A549 (cell line): ENCODE measurements at regions not wholly inside any gene's neighbourhood (a gene's known extent, or its start where the extent isn't known, plus 50 kb on each side); places are given as distances from the start of the nearest gene placed in this dataset.

ENCODE experiments used
- ATAC-seq, 2 experiments: fragments of 200-7000 bp in 1 of 2; fragments of >200 bp in 1 of 2; cut with Nextera tagmentation in 1 of 2; cut with Tn5 transposase in 1 of 2; 3 replicates each; pipeline versions ENCODE4 v1.8.0 to v1.9.1; 2018 to 2020; ENCODE audit warnings: mild to moderate bottlenecking in 1 of 2, moderate library complexity in 1 of 2
- CTCF ChIA-PET: fragments of 300-600 bp; sonication (Branson Sonifier 250); formaldehyde crosslinking; extraction: SDS; loops from one replicate; lab custom pipeline; 2021; ENCODE audit warnings: antibody characterized with exemption, inconsistent platforms; lab: Yijun Ruan, JAX
- POLR2A ChIA-PET: fragments of 350-600 bp; formaldehyde crosslinking; extraction: SDS; loops from one replicate; lab custom pipeline; 2021; ENCODE audit warnings: antibody characterized with exemption, inconsistent platforms; lab: Yijun Ruan, JAX
- DNase-seq, 2 experiments: peaks; one replicate each; pipeline versions ENCODE4 v3.0.0 to v3.0.0-alpha.2; 2011 to 2016; ENCODE audit warnings: low read depth in 1 of 2, low spot score in 1 of 2
- FAIRE-seq: peaks from 2 replicates; lab custom pipeline; 2011; peaks lifted over from hg19 to GRCh38; lab: Jason Lieb, UNC
- H3K27ac ChIP-seq, 2 experiments: fragments of >200 bp; sonication (Bioruptor Twin); formaldehyde crosslinking; 3 replicates each; pipeline ENCODE4 v1.5.1; 2016 to 2017
- H3K4me1 ChIP-seq: fragments of >200 bp; sonication (Bioruptor Twin); formaldehyde crosslinking; 3 replicates; pipeline ENCODE4 v1.6.1; 2016
- H3K4me2 ChIP-seq: fragments of >200 bp; sonication (Bioruptor Twin); formaldehyde crosslinking; 3 replicates; pipeline ENCODE4 v1.6.1; 2016
- H3K4me3 ChIP-seq: fragments of >200 bp; sonication (Bioruptor Twin); formaldehyde crosslinking; 3 replicates; pipeline ENCODE4 v1.5.1; 2016
- H3K9me3 ChIP-seq: fragments of >200 bp; sonication (Bioruptor Twin); formaldehyde crosslinking; 3 replicates; pipeline ENCODE4 v1.6.1; 2016
- ATOH8 ChIP-seq: fragments of 250-450 bp; sonication (Bioruptor Pico); IDR thresholded peaks from 2 replicates; pipeline ENCODE4 v1.5.0; 2020; ENCODE audit warnings: low read depth, mild to moderate bottlenecking, moderate library complexity
- BHLHE40 ChIP-seq: IDR thresholded peaks from 2 replicates; pipeline ENCODE4 v1.6.1; 2012; ENCODE audit warnings: low read depth, low read length, inconsistent platforms
- CBX2 ChIP-seq: fragments of 200-600 bp; sonication (generic); IDR thresholded peaks from 2 replicates; pipeline ENCODE4 v1.6.1; 2016; ENCODE audit warnings: low read depth, mild to moderate bottlenecking, borderline replicate concordance
- CBX8 ChIP-seq: fragments of 200-600 bp; sonication (generic); IDR thresholded peaks from 2 replicates; pipeline ENCODE4 v1.6.1; 2016
- CEBPB ChIP-seq, 2 experiments: fragments of >200 bp in 1 of 2; sonication (Bioruptor Twin) in 1 of 2; formaldehyde crosslinking in 1 of 2; IDR thresholded peaks; 2 replicates each; pipeline ENCODE4 v1.6.1; 2012 to 2016
- CHD2 ChIP-seq: fragments of 150-350 bp; IDR thresholded peaks from 2 replicates; pipeline ENCODE4 v1.6.1; 2014; ENCODE audit warnings: low read length; ENCODE audit not compliant: partially characterized antibody
- CHD4 ChIP-seq: fragments of 200-600 bp; sonication (generic); IDR thresholded peaks from 2 replicates; pipeline ENCODE4 v1.6.1; 2016; ENCODE audit warnings: antibody characterized with exemption, mild to moderate bottlenecking, borderline replicate concordance
- E2F6 ChIP-seq: IDR thresholded peaks from 2 replicates; pipeline ENCODE4 v1.6.1; 2012; ENCODE audit warnings: low read depth, borderline replicate concordance
- EHF ChIP-seq: fragments of 250-450 bp; sonication (Bioruptor Pico); IDR thresholded peaks from 2 replicates; pipeline ENCODE4 v1.5.0; 2020; ENCODE audit warnings: mild to moderate bottlenecking
- EHMT2 ChIP-seq: fragments of 200-600 bp; sonication (generic); IDR thresholded peaks from 2 replicates; pipeline ENCODE4 v1.6.1; 2016; ENCODE audit warnings: antibody characterized with exemption, low read depth, mild to moderate bottlenecking, moderate library complexity
- ELK1 ChIP-seq: fragments of 150-350 bp; IDR thresholded peaks from 2 replicates; pipeline ENCODE4 v1.6.1; 2014; ENCODE audit warnings: low read depth, mild to moderate bottlenecking, low read length
- GATA3 ChIP-seq: IDR thresholded peaks from 2 replicates; pipeline ENCODE4 v1.6.1; 2012; ENCODE audit warnings: borderline replicate concordance
- HDAC2 ChIP-seq: fragments of 200-600 bp; sonication (generic); IDR thresholded peaks from 2 replicates; pipeline ENCODE4 v1.6.1; 2016
- HES2 ChIP-seq: fragments of >200 bp; sonication (Bioruptor Twin); formaldehyde crosslinking; IDR thresholded peaks from 2 replicates; pipeline ENCODE4 v1.6.1; 2016
- HEYL ChIP-seq: fragments of 250-450 bp; sonication (Bioruptor Pico); IDR thresholded peaks from 2 replicates; pipeline ENCODE4 v1.8.0; 2021; ENCODE audit warnings: mild to moderate bottlenecking, moderate library complexity
- HMGXB4 ChIP-seq: fragments of 250-450 bp; sonication (Bioruptor Pico); IDR thresholded peaks from 2 replicates; pipeline ENCODE4 v1.5.0; 2021; ENCODE audit warnings: mild to moderate bottlenecking, moderate library complexity, borderline replicate concordance
- HOXA7 ChIP-seq: fragments of 250-450 bp; sonication (Bioruptor Pico); IDR thresholded peaks from 2 replicates; pipeline ENCODE4 v1.5.0; 2020; ENCODE audit warnings: mild to moderate bottlenecking, moderate library complexity
- HOXB5 ChIP-seq: fragments of 250-450 bp; sonication (Bioruptor Pico); IDR thresholded peaks from 2 replicates; pipeline ENCODE4 v1.5.0; 2020; ENCODE audit warnings: mild to moderate bottlenecking, moderate library complexity
- JUNB ChIP-seq: fragments of >200 bp; sonication (Bioruptor Twin); formaldehyde crosslinking; IDR thresholded peaks from 2 replicates; pipeline ENCODE4 v1.6.1; 2016
- MAFK ChIP-seq: fragments of 450-650 bp; IDR thresholded peaks from 2 replicates; pipeline ENCODE4 v1.6.1; 2014; ENCODE audit not compliant: partially characterized antibody
- MAZ ChIP-seq: fragments of 150-350 bp; IDR thresholded peaks from 2 replicates; pipeline ENCODE4 v1.6.1; 2014; ENCODE audit warnings: antibody characterized with exemption, low read depth, low read length, borderline replicate concordance
- NR3C1 ChIP-seq: fragments of >200 bp; sonication (Bioruptor Twin); formaldehyde crosslinking; IDR thresholded peaks from 3 replicates; pipeline ENCODE4 v1.6.1; 2017
- PBX3 ChIP-seq: IDR thresholded peaks from 2 replicates; pipeline ENCODE4 v1.6.1; 2012
- POLR2A ChIP-seq: IDR thresholded peaks from 2 replicates; pipeline ENCODE4 v1.6.1; 2012; ENCODE audit warnings: mild to moderate bottlenecking, low read length
- RARB ChIP-seq: fragments of 250-450 bp; sonication (Bioruptor Pico); IDR thresholded peaks from 2 replicates; pipeline ENCODE4 v1.8.0; 2021; ENCODE audit warnings: mild to moderate bottlenecking, moderate library complexity
- REST ChIP-seq: fragments of 200-600 bp; sonication (generic); IDR thresholded peaks from 2 replicates; pipeline ENCODE4 v1.6.1; 2016; ENCODE audit warnings: antibody characterized with exemption, mild to moderate bottlenecking, moderate library complexity
- ZFP36 ChIP-seq: fragments of 450-650 bp; IDR thresholded peaks from 2 replicates; pipeline ENCODE4 v1.6.1; 2014; ENCODE audit warnings: borderline replicate concordance; ENCODE audit not compliant: partially characterized antibody
- ZNF302 ChIP-seq: fragments of 250-450 bp; sonication (Bioruptor Pico); IDR thresholded peaks from 2 replicates; pipeline ENCODE4 v1.9.0; 2021; ENCODE audit warnings: inconsistent platforms, mild to moderate bottlenecking, moderate library complexity
- ZSCAN20 ChIP-seq: fragments of 250-450 bp; sonication (Bioruptor Pico); IDR thresholded peaks from 2 replicates; pipeline ENCODE4 v1.8.0; 2022; ENCODE audit warnings: mild to moderate bottlenecking, moderate library complexity
- WGBS: methylation state at CpG from one replicate; pipeline ENCODE4 v1.1.6; 2017; ENCODE audit errors: missing lambda C conversion rate; 5-methylcytosine and 5-hydroxymethylcytosine counted together

- Histone ChIP-seq H3K4me2 (no peak overlapping the region), H3K27ac (no peak overlapping the region), H3K9me3 (no peaks in the 10 kb centered on the region), H3K4me3 (no peak overlapping the region), H3K4me1 (no peaks in the 10 kb centered on the region)
- no peak for FAIRE-seq
- ChIA-PET POLR2A (no interaction called here), CTCF (no interaction called here)
- DNase-seq, result no peak
- ATAC-seq, result no peak
- TF ChIP-seq POLR2A (no peak), REST (no peak), HES2 (no peak), CBX2 (no peak), ZSCAN20 (CRISPR knock-in tag) (no peak), JUNB (no peak), RARB (no peak), PBX3 (no peak), HOXA7 (CRISPR knock-in tag) (no peak), HDAC2 (no peak), MAZ (no peak)
These were observed 319.1 kb downstream of the TFAP2B start for GRCh38 chr6:51137777-51138176.

- Histone ChIP-seq H3K4me3 (no peak overlapping the region), H3K4me1 (no peaks in the 10 kb centered on the region), H3K9me3 (no peaks in the 10 kb centered on the region), H3K4me2 (no peak overlapping the region), H3K27ac (no peak overlapping the region)
- ChIA-PET POLR2A (no interaction called here), CTCF (no interaction called here)
- no peak for TF ChIP-seq ZFP36
- no peak for TF ChIP-seq BHLHE40
- TF ChIP-seq CBX8, result no peak
- TF ChIP-seq RARB, result no peak
- no peak for TF ChIP-seq EHF (CRISPR knock-in tag)
- TF ChIP-seq ZNF302 (CRISPR knock-in tag), result no peak
- TF ChIP-seq CHD2, result no peak
- DNase-seq (no peak), ATAC-seq (no peak), FAIRE-seq (no peak)
- 16% methylated on average over 3 of the region's 3 CpGs for WGBS
These were observed 321.3 kb downstream of the TFAP2B start for GRCh38 chr6:51139950-51140385.

GRCh38 chr6:51141080-51141479 lies 322.4 kb downstream of the TFAP2B start:
- WGBS, result 18% methylated on average over 2 of the region's 2 CpGs
- Histone ChIP-seq H3K4me2 (no peak overlapping the region), H3K9me3 (no peaks in the 10 kb centered on the region), H3K4me3 (no peak overlapping the region), H3K4me1 (no peaks in the 10 kb centered on the region), H3K27ac (no peak overlapping the region)
- ChIA-PET CTCF (no interaction called here), POLR2A (no interaction called here)
- ATAC-seq (no peak), FAIRE-seq (no peak), DNase-seq (no peak)
- TF ChIP-seq ZSCAN20 (CRISPR knock-in tag), result no peak
- TF ChIP-seq HOXB5 (CRISPR knock-in tag), result no peak
- TF ChIP-seq HDAC2, result no peak
- TF ChIP-seq EHMT2, result no peak
- no peak for TF ChIP-seq HOXA7 (CRISPR knock-in tag)
- TF ChIP-seq ATOH8 (CRISPR knock-in tag), result no peak
- TF ChIP-seq NR3C1, result no peak
- no peak for TF ChIP-seq GATA3
- TF ChIP-seq MAFK, result no peak
- no peak for TF ChIP-seq HMGXB4 (CRISPR knock-in tag)
- no peak for TF ChIP-seq E2F6
- TF ChIP-seq ELK1, result no peak
- no peak for TF ChIP-seq CHD4
- TF ChIP-seq HEYL, result no peak
- TF ChIP-seq CEBPB (IDR thresholded peaks at IDR 0.05), result no peak
